ENCODE measurements at regions not wholly inside any gene's neighbourhood (a gene's known extent, or its start where the extent isn't known, plus 50 kb on each side); places are given as distances from the start of the nearest gene placed in this dataset.

GRCh38 chr6:8906699-8907098 is 471.4 kb upstream of the SLC35B3 start:
- Histone ChIP-seq H3K4me1 (ENCODE audit: control insufficient read depth, insufficient read depth, low read length) (no peaks in the 10 kb centered on the region), H3K9me3 (ENCODE audit: control insufficient read depth, low read length) (no peaks in the 10 kb centered on the region), H3K9ac (ENCODE audit: extremely low read depth, low read length, poor library complexity, severe bottlenecking) (no peak overlapping the region), H3K4me3 (ENCODE audit: low read length) (no peak overlapping the region), H3K36me3 (ENCODE audit: control insufficient read depth, insufficient read depth, low read length) (no peaks in the 10 kb centered on the region), H3K27me3 (ENCODE audit: control insufficient read depth, insufficient read depth, low read length, poor library complexity, severe bottlenecking) (no peaks in the 10 kb centered on the region), H3K27ac (ENCODE audit: low read depth, low read length) (no peak overlapping the region)
- TF ChIP-seq CTCF (conservative IDR thresholded peaks at IDR 0.05): no peak
- Mint-ChIP-seq H3K27ac (no peak overlapping the region), H3K4me1 (peaks cover 12% of the 10 kb centered on the region), H3K27me3 (ENCODE audit: insufficient read depth) (no peaks in the 10 kb centered on the region), H3K4me3 (no peak overlapping the region), H3K36me3 (ENCODE audit: low read depth) (no peaks in the 10 kb centered on the region), H3K9me3 (no peaks in the 10 kb centered on the region)
- no peak for DNase-seq

- no peak overlapping the region for H3K4me3 Mint-ChIP-seq
- Histone ChIP-seq H3K9ac (ENCODE audit: extremely low read depth, low read length, poor library complexity, severe bottlenecking) (no peak overlapping the region), H3K27ac (ENCODE audit: low read depth, low read length) (no peak overlapping the region), H3K4me1 (ENCODE audit: control insufficient read depth, insufficient read depth, low read length) (no peaks in the 10 kb centered on the region), H3K4me3 (ENCODE audit: low read length) (no peak overlapping the region), H3K27me3 (ENCODE audit: control insufficient read depth, insufficient read depth, low read length, poor library complexity, severe bottlenecking) (no peaks in the 10 kb centered on the region), H3K9me3 (ENCODE audit: control insufficient read depth, low read length) (no peaks in the 10 kb centered on the region), H3K36me3 (ENCODE audit: control insufficient read depth, insufficient read depth, low read length) (no peaks in the 10 kb centered on the region)
- peaks cover 12% of the 10 kb centered on the region for H3K4me1 Mint-ChIP-seq
- H3K9me3 Mint-ChIP-seq: no peaks in the 10 kb centered on the region
- WGBS, 2 experiments (ENCODE audit: insufficient coverage in 1 of 2, insufficient read length in 1 of 2): 92 to 94% methylated on average over 2 of the region's 2 CpGs
- no peak overlapping the region for H3K27ac Mint-ChIP-seq
- peak; percentile 49 for DNase-seq
- no peaks in the 10 kb centered on the region for H3K27me3 Mint-ChIP-seq (ENCODE audit: insufficient read depth)
- no peak for TF ChIP-seq CTCF (conservative IDR thresholded peaks at IDR 0.05)
- no peaks in the 10 kb centered on the region for H3K36me3 Mint-ChIP-seq (ENCODE audit: low read depth)
Measured at GRCh38 chr6:8905757-8906156, 470.4 kb upstream of the SLC35B3 start.

GRCh38 chr6:8904754-8905153 is 469.4 kb upstream of the SLC35B3 start:
- Mint-ChIP-seq H3K4me3 (no peak overlapping the region), H3K27ac (no peak overlapping the region), H3K36me3 (ENCODE audit: low read depth) (no peaks in the 10 kb centered on the region), H3K4me1 (peaks cover 12% of the 10 kb centered on the region), H3K27me3 (ENCODE audit: insufficient read depth) (no peaks in the 10 kb centered on the region), H3K9me3 (no peaks in the 10 kb centered on the region)
- H3K27me3 ChIP-seq (ENCODE audit: control insufficient read depth, insufficient read depth, low read length, poor library complexity, severe bottlenecking): no peaks in the 10 kb centered on the region
- H3K4me3 ChIP-seq (ENCODE audit: low read length): no peak overlapping the region
- no peaks in the 10 kb centered on the region for H3K4me1 ChIP-seq (ENCODE audit: control insufficient read depth, insufficient read depth, low read length)
- 46 to 49% methylated on average over 3 of the region's 3 CpGs for WGBS, 2 experiments (ENCODE audit: insufficient coverage in 1 of 2, insufficient read length in 1 of 2)
- H3K9ac ChIP-seq (ENCODE audit: extremely low read depth, low read length, poor library complexity, severe bottlenecking): no peak overlapping the region
- DNase-seq: peak; percentile 74
- no peaks in the 10 kb centered on the region for H3K9me3 ChIP-seq (ENCODE audit: control insufficient read depth, low read length)
- H3K27ac ChIP-seq (ENCODE audit: low read depth, low read length): no peak overlapping the region
- TF ChIP-seq CTCF (conservative IDR thresholded peaks at IDR 0.05): peak; percentile 82
- H3K36me3 ChIP-seq (ENCODE audit: control insufficient read depth, insufficient read depth, low read length): no peaks in the 10 kb centered on the region

All from endodermal cell (in vitro differentiated cells).